NCI-H526 treated with DMSO at 0.1 percent for 48 hours (cell line): ENCODE measurements at regions not wholly inside any gene's neighbourhood (a gene's known extent, or its start where the extent isn't known, plus 50 kb on each side); places are given as distances from the start of the nearest gene placed in this dataset.
"Not testable (repeated sequence)": the region's sequence is repeated elsewhere in the genome, so short reads cannot be mapped to it uniquely, and the experiment has no call there.

Source experiments
- DNase-seq: peaks from one replicate; lab custom pipeline; 2025; lab: John Stamatoyannopoulos, UW

- DNase-seq = no peak
These were observed 873.5 kb downstream of the TTLL7 start for GRCh38 chr1:83125456-83125855.

GRCh38 chr1:83123019-83123418 lies 875.9 kb downstream of the TTLL7 start:
- DNase-seq = no peak

- DNase-seq = no peak
These were observed 880.5 kb downstream of the TTLL7 start for GRCh38 chr1:83118472-83118871.

GRCh38 chr1:83117030-83117429 lies 881.9 kb downstream of the TTLL7 start:
- not testable (repeated sequence) for DNase-seq

- DNase-seq = no peak
These were observed 883.1 kb downstream of the TTLL7 start for GRCh38 chr1:83115785-83116184.

GRCh38 chr1:83114136-83114834 lies 884.6 kb downstream of the TTLL7 start:
- DNase-seq = no peak

- DNase-seq = no peak
These were observed 885.3 kb downstream of the TTLL7 start for GRCh38 chr1:83113652-83114051.

GRCh38 chr1:83112248-83112885 lies 886.6 kb downstream of the TTLL7 start:
- DNase-seq = no peak

GRCh38 chr1:83110156-83110555 lies 888.8 kb downstream of the TTLL7 start:
- no peak for DNase-seq

- no peak for DNase-seq
These were observed 889.2 kb downstream of the TTLL7 start for GRCh38 chr1:83109692-83110091.

- DNase-seq = no peak
These were observed 894.4 kb downstream of the TTLL7 start for GRCh38 chr1:83104558-83104957.

- DNase-seq = no peak
These were observed 895.6 kb downstream of the TTLL7 start for GRCh38 chr1:83103341-83103740.

GRCh38 chr1:83102630-83103071 lies 896.3 kb downstream of the TTLL7 start:
- no peak for DNase-seq

GRCh38 chr1:83101406-83101805 lies 897.5 kb downstream of the TTLL7 start:
- DNase-seq = no peak

GRCh38 chr1:83100133-83100532 lies 898.8 kb downstream of the TTLL7 start:
- DNase-seq = no peak

- DNase-seq = no peak
These were observed 900.1 kb downstream of the TTLL7 start for GRCh38 chr1:83098791-83099190.

GRCh38 chr1:83098131-83098530 lies 900.8 kb downstream of the TTLL7 start:
- DNase-seq = no peak

GRCh38 chr1:83097715-83098114 lies 901.2 kb downstream of the TTLL7 start:
- DNase-seq = no peak

GRCh38 chr1:83095570-83095969 lies 903.4 kb downstream of the TTLL7 start:
- DNase-seq = no peak

GRCh38 chr1:83090195-83090594 lies 908.7 kb downstream of the TTLL7 start:
- DNase-seq = no peak

GRCh38 chr1:83087851-83088250 lies 911.1 kb downstream of the TTLL7 start:
- DNase-seq = no peak

- DNase-seq = no peak
These were observed 911.9 kb downstream of the TTLL7 start for GRCh38 chr1:83086986-83087512.

GRCh38 chr1:83086346-83086745 lies 912.6 kb downstream of the TTLL7 start:
- no peak for DNase-seq
